ENCODE measurements at regions not wholly inside any gene's neighbourhood (a gene's known extent, or its start where the extent isn't known, plus 50 kb on each side); places are given as distances from the start of the nearest gene placed in this dataset.
"Not testable (repeated sequence)": the region's sequence is repeated elsewhere in the genome, so short reads cannot be mapped to it uniquely, and the experiment has no call there.

- H3F3A ChIP-seq (replicated peaks; ENCODE audit: insufficient read depth): no peaks in the 10 kb centered on the region
- CTCF ChIA-PET: interaction anchor here (1.3 to 2.1 kb wide), 2 partner anchors 8 to 324 kb away, joined by 3 to 8 read pairs; no protein-coding TSS in a partner anchor
- no peak overlapping the region for H2AFZ ChIP-seq (ENCODE audit: low read depth)
- H3K4me1 ChIP-seq (ENCODE audit: control insufficient read depth in 1 of 2, insufficient read depth in 2 of 2, low read depth in 1 of 2, low read length in 1 of 2): peaks cover 0 to 4% of the 10 kb centered on the region in 2 experiments; a peak in 2 of 4 replicates
- no peak overlapping the region for H3K4me2 ChIP-seq
- POLR2A ChIA-PET: no interaction called here
- no peaks in the 10 kb centered on the region for H3K27me3 ChIP-seq (ENCODE audit: insufficient read depth)
- WGBS (ENCODE audit: low lambda C conversion rate): 66% methylated on average over 6 of the region's 6 CpGs
- no peaks in the 10 kb centered on the region for H3K9me2 ChIP-seq
- no peaks in the 10 kb centered on the region for H3K79me2 ChIP-seq (ENCODE audit: insufficient read depth)
- TF ChIP-seq MEF2A (IDR thresholded peaks at IDR 0.05; ENCODE audit: borderline replicate concordance, low read depth): no peak
- no peak for TF ChIP-seq RXRA (IDR thresholded peaks at IDR 0.05; ENCODE audit: borderline replicate concordance, low read depth)
- TF ChIP-seq IRF3 (IDR thresholded peaks at IDR 0.05; ENCODE audit: low read depth, low read length): no peak
- no peak for TF ChIP-seq TCF12 (IDR thresholded peaks at IDR 0.05)
- no peak for TF ChIP-seq TAF1 (IDR thresholded peaks at IDR 0.05; ENCODE audit: borderline replicate concordance, low read depth, low read length)
- TF ChIP-seq POLR2AphosphoS5 (IDR thresholded peaks at IDR 0.05; ENCODE audit: low read depth, low read length): no peak
- DNase-seq: no peak
- no peak overlapping the region for H3K9ac ChIP-seq
- no peak overlapping the region for H3K4me3 ChIP-seq (ENCODE audit: low read depth in 2 of 2, low read length in 1 of 2)
- no peaks in the 10 kb centered on the region for H4K20me1 ChIP-seq (ENCODE audit: insufficient read depth)
- H3K36me3 ChIP-seq (replicated peaks in 1 of 2; ENCODE audit: control insufficient read depth in 1 of 2, insufficient read depth in 2 of 2, low read length in 1 of 2): no peaks in the 10 kb centered on the region
- no peak overlapping the region for H3K27ac ChIP-seq (ENCODE audit: low read depth in 2 of 2, low read length in 1 of 2)
- H3K9me3 ChIP-seq: no peaks in the 10 kb centered on the region
Observed at GRCh38 chr7:92944633-92945032, 108.3 kb upstream of the CDK6 start.

- H3K9ac ChIP-seq; H3K27me3 ChIP-seq (ENCODE audit: insufficient read depth); H3K4me3 ChIP-seq (ENCODE audit: low read depth in 2 of 2, low read length in 1 of 2); DNase-seq; CTCF ChIA-PET; POLR2A ChIA-PET; H4K20me1 ChIP-seq (ENCODE audit: insufficient read depth); H3K9me2 ChIP-seq; H3K36me3 ChIP-seq (replicated peaks in 1 of 2; ENCODE audit: control insufficient read depth in 1 of 2, insufficient read depth in 2 of 2, low read length in 1 of 2); H3K27ac ChIP-seq (ENCODE audit: low read depth in 2 of 2, low read length in 1 of 2); H3K9me3 ChIP-seq; H2AFZ ChIP-seq (ENCODE audit: low read depth); H3K4me2 ChIP-seq; H3K79me2 ChIP-seq (ENCODE audit: insufficient read depth); H3K4me1 ChIP-seq (ENCODE audit: control insufficient read depth in 1 of 2, insufficient read depth in 2 of 2, low read depth in 1 of 2, low read length in 1 of 2); H3F3A ChIP-seq (replicated peaks; ENCODE audit: insufficient read depth): not testable (repeated sequence)
- WGBS (ENCODE audit: low lambda C conversion rate): 5% methylated on average over 1 of the region's 1 CpG
Observed at GRCh38 chr7:92942706-92943105, 106.3 kb upstream of the CDK6 start.

- POLR2A ChIA-PET: no interaction called here
- H3K4me1 ChIP-seq (ENCODE audit: control insufficient read depth in 1 of 2, insufficient read depth in 2 of 2, low read depth in 1 of 2, low read length in 1 of 2): peaks cover 0 to 4% of the 10 kb centered on the region in 2 experiments; a peak in 2 of 4 replicates
- TF ChIP-seq FOXJ3 (CRISPR knock-in tag; IDR thresholded peaks at IDR 0.05) (no peak), ELF1 (IDR thresholded peaks at IDR 0.05) (no peak), POLR2AphosphoS5 (IDR thresholded peaks at IDR 0.05; ENCODE audit: low read depth, low read length) (no peak), FOXM1 (IDR thresholded peaks at IDR 0.05; ENCODE audit: low read depth) (no peak), RAD21 (IDR thresholded peaks at IDR 0.05; ENCODE audit: low read length) (no peak), EZH2phosphoT487 (IDR thresholded peaks at IDR 0.05; ENCODE audit: borderline replicate concordance, low read depth) (no peak), TCF12 (IDR thresholded peaks at IDR 0.05) (no peak), RFX5 (IDR thresholded peaks at IDR 0.05; ENCODE audit: low read length) (no peak), PBX3 (IDR thresholded peaks at IDR 0.05) (no peak), NRF1 (IDR thresholded peaks at IDR 0.05; ENCODE audit: low read depth, low read length) (no peak), TAF1 (IDR thresholded peaks at IDR 0.05; ENCODE audit: borderline replicate concordance, low read depth, low read length) (no peak), IRF3 (IDR thresholded peaks at IDR 0.05; ENCODE audit: low read depth, low read length) (no peak), MEF2A (IDR thresholded peaks at IDR 0.05; ENCODE audit: borderline replicate concordance, low read depth) (no peak), RCOR1 (IDR thresholded peaks at IDR 0.05; ENCODE audit: low read length) (no peak), CHD2 (IDR thresholded peaks at IDR 0.05; ENCODE audit: low read length, partially characterized antibody) (no peak), FOSL2 (IDR thresholded peaks at IDR 0.05; ENCODE audit: borderline replicate concordance, low read depth) (no peak)
Observed at GRCh38 chr7:92939666-92940360, 103.4 kb upstream of the CDK6 start.

More at GRCh38 chr7:92939666-92940360, 103.4 kb upstream of the CDK6 start:
- Histone ChIP-seq H3F3A (replicated peaks; ENCODE audit: insufficient read depth) (no peaks in the 10 kb centered on the region), H3K9me2 (no peaks in the 10 kb centered on the region), H3K27me3 (ENCODE audit: insufficient read depth) (no peaks in the 10 kb centered on the region), H3K36me3 (replicated peaks in 1 of 2; ENCODE audit: control insufficient read depth in 1 of 2, insufficient read depth in 2 of 2, low read length in 1 of 2) (no peaks in the 10 kb centered on the region), H3K27ac (ENCODE audit: low read depth in 2 of 2, low read length in 1 of 2) (no peak overlapping the region), H3K9me3 (no peaks in the 10 kb centered on the region), H3K9ac (no peak overlapping the region), H4K20me1 (ENCODE audit: insufficient read depth) (no peaks in the 10 kb centered on the region), H3K79me2 (ENCODE audit: insufficient read depth) (no peaks in the 10 kb centered on the region), H3K4me3 (ENCODE audit: low read depth in 2 of 2, low read length in 1 of 2) (no peak overlapping the region), H2AFZ (ENCODE audit: low read depth) (no peak overlapping the region), H3K4me2 (no peak overlapping the region)
- 22% methylated on average over 3 of the region's 3 CpGs for WGBS (ENCODE audit: low lambda C conversion rate)
- DNase-seq: no peak
- CTCF ChIA-PET: no interaction called here

All from SK-N-SH (cell line).